ENCODE measurements at regions not wholly inside any gene's neighbourhood (a gene's known extent, or its start where the extent isn't known, plus 50 kb on each side); places are given as distances from the start of the nearest gene placed in this dataset.

DNA sequence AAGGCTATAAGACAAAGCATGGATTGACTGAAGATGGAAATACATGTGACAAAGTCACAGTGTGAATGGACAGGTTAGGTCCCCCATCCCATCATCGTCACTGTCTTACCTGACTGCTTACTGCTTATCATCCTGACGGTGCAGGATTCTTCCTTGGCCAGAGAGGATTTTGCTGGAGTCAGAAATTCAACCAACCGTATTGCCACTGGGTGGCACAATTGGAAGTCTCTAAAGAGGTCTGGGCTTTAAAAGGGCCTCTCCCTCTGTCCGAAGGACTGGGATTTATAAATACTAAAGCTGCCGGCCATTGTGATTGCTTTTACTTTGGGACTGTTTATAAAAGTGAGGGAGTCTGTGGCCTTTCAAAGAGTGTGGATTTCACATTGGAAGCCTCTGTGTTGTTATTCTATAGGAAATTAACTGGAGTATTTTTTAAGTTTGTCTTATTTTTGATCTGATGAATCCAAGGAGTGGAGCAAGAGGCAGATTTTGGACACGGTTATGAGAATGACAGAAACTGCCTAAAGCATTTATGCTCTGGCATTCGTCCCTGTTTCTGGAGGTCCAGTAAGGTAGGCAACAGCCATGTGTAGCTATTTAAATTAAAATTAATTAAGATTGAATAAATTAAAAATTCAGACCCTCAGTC lies 113.3 kb upstream of the CREB5 start:
- TF ChIP-seq L3MBTL2 (conservative IDR thresholded peaks at IDR 0.05) (no peak), SUZ12 (IDR thresholded peaks at IDR 0.05) (no peak), FOXK2 (IDR thresholded peaks at IDR 0.05) (no peak), SP1 (IDR thresholded peaks at IDR 0.05) (no peak), NFRKB (IDR thresholded peaks at IDR 0.05) (no peak), ZNF384 (IDR thresholded peaks at IDR 0.05) (no peak)
